Stimulated activated naive CD8-positive, alpha-beta T cell treated with anti-CD3 and anti-CD28 coated beads, Interleukin-15, amount 100 ng/mL, for 72 hours (primary cell): ENCODE measurements at regions not wholly inside any gene's neighbourhood (a gene's known extent, or its start where the extent isn't known, plus 50 kb on each side); places are given as distances from the start of the nearest gene placed in this dataset.

Source experiments
- ATAC-seq: fragments of 150-1000 bp; cut with Tn5 transposase; 2 replicates; pipeline ENCODE4 v1.10.0; 2021; ENCODE audit warnings: mild to moderate bottlenecking, moderate library complexity
- DNase-seq, 2 donors: peaks; one replicate each; pipeline ENCODE4 v3.0.0; 2021 to 2022
- H3K27ac Mint-ChIP-seq, 2 donors: one replicate each; pipeline ENCODE4 v1.8.0; 2022; ENCODE audit warnings: mild to moderate bottlenecking in 2 of 2, mixed read lengths in 2 of 2, moderate library complexity in 2 of 2
- H3K27me3 Mint-ChIP-seq: one replicate; pipeline ENCODE4 v1.8.0; 2022; ENCODE audit warnings: mixed read lengths
- H3K4me1 Mint-ChIP-seq: one replicate; pipeline ENCODE4 v1.8.0; 2022; ENCODE audit warnings: mild to moderate bottlenecking, mixed read lengths
- H3K4me3 Mint-ChIP-seq, 2 donors: one replicate each; pipeline ENCODE4 v1.8.0; 2022; ENCODE audit warnings: mild to moderate bottlenecking in 2 of 2, mixed read lengths in 2 of 2, moderate library complexity in 1 of 2
- H3K9me3 Mint-ChIP-seq, 2 donors: one replicate each; pipeline ENCODE4 v1.8.0; 2022; ENCODE audit warnings: mixed read lengths in 2 of 2

DNA sequence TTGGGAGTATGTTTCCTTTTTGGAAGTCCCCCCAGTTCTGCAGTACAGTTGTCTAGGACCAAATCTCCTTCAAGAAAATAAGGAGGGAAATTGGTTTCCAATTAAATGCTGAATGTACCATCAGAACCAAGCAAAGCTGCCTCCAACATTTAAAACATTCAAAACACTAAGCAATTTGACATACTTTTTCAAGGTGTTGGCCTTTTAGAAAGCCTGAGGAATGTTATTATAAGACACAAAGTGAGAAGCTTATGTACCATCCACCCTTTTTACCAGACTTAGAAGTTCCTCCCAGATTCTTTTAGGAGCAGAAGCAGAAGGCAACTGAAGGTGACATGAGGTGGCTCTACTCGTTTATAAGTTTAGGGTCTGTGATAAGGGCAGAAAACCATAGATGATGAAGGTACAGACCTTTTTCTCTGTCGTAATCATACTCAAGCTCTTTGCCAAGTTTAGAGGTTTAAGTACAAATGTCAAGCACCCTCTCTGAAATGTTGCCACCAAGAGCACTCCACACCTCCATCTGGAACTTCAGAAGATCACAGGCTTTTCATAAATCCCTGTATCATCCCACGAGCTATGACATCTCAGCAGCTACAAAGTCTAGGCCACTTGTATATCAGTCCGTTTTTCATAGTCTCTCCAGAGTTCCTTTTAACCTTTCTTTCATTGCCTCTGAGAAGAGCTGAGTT is 282.5 kb upstream of the THBS1 start:
- no peak for DNase-seq
- Mint-ChIP-seq H3K27ac (no peak overlapping the region), H3K4me1 (no peaks in the 10 kb centered on the region), H3K9me3 (no peaks in the 10 kb centered on the region), H3K27me3 (peaks cover 40% of the 10 kb centered on the region), H3K4me3 (no peak overlapping the region)
- ATAC-seq, result no peak

DNA sequence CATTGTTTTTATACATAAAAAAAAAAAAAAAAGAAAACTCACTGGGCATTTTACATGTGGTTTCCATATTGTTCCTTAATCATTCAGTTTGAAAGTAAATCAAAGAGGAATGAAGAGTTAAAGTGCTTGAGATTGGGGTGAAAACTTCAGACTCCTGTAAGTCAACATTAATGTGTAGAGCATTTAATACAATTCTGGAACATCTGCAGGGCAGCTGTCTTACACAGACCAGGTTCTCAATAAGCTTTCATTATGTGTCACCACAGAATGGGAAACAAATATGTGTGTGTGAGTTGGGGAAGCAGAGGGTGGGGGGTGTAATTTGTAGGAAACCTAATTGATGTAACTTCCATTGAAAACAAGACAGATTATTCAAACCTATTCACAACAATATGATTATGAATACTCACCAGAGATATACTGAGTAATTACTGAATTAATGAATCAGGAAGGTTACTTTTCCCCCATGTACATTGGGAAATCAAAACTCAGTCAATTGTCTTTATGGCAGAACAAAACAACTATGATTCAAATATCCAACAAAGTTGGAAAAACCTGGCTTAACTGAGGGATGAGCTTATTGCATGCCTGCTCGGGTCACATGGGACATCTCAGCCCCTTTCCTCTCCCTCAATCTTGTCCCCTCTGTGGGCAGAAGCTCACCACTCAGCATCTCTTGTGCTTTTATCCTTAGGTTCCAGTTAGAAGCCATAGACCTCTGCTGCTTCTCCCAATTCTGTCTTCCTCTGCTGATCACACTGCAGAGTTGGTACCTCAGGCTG is 281.2 kb upstream of the THBS1 start:
- no peak for DNase-seq
- Mint-ChIP-seq H3K27ac (no peak overlapping the region), H3K9me3 (no peaks in the 10 kb centered on the region), H3K4me1 (no peaks in the 10 kb centered on the region), H3K4me3 (no peak overlapping the region), H3K27me3 (peaks cover 39% of the 10 kb centered on the region)
- no peak for ATAC-seq

DNA sequence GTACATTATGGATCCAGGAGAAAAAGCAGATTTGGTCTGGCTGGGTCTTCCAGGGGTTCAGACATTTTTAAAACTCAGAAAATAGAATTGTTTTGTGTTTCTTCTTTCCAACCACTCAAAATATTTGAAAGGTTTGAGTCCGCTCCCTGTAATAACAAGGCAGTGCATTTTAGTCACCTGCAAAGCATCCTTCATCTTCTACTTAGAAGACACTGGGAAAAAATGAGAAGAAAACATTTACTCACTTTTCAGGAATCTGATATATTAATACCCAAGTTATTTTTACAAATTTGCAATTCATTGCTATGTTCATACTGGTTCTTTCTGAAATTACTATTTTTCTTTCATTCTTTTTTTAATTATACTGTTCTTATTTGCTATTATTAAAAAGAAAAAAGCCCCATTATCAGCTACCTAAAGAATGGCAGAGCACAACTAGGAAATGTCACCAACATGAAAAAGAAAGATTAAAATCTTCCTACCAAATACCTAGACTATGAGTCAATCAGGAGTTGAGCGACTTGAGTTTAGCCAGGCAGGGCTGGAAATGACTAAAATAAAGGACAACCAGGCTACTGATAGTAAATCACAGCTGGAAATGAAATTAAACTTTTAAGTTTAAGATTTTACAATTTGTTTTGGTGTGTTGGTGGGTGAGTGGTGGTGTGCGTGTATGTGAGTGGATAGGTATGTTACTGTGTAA is 280.3 kb upstream of the THBS1 start:
- ATAC-seq, result no peak
- no peak for DNase-seq
- Mint-ChIP-seq H3K4me1 (no peaks in the 10 kb centered on the region), H3K4me3 (no peak overlapping the region), H3K9me3 (no peaks in the 10 kb centered on the region), H3K27ac (no peak overlapping the region), H3K27me3 (peaks cover 45% of the 10 kb centered on the region)

- DNase-seq, result no peak
- H3K27ac Mint-ChIP-seq, result no peak overlapping the region
- no peaks in the 10 kb centered on the region for H3K4me1 Mint-ChIP-seq
- no peaks in the 10 kb centered on the region for H3K9me3 Mint-ChIP-seq
- no peak overlapping the region for H3K4me3 Mint-ChIP-seq
- no peak for ATAC-seq
- peaks cover 45% of the 10 kb centered on the region for H3K27me3 Mint-ChIP-seq
These were observed 279.3 kb upstream of the THBS1 start for GRCh38 chr15:39301589-39301999.

- Mint-ChIP-seq H3K27me3 (peaks cover 45% of the 10 kb centered on the region), H3K27ac (no peak overlapping the region), H3K4me3 (no peak overlapping the region), H3K9me3 (peaks cover 0 to 5% of the 10 kb centered on the region in 2 donors), H3K4me1 (no peaks in the 10 kb centered on the region)
- ATAC-seq, result no peak
- DNase-seq, result no peak
These were observed 277.9 kb upstream of the THBS1 start for GRCh38 chr15:39302936-39303335.

DNA sequence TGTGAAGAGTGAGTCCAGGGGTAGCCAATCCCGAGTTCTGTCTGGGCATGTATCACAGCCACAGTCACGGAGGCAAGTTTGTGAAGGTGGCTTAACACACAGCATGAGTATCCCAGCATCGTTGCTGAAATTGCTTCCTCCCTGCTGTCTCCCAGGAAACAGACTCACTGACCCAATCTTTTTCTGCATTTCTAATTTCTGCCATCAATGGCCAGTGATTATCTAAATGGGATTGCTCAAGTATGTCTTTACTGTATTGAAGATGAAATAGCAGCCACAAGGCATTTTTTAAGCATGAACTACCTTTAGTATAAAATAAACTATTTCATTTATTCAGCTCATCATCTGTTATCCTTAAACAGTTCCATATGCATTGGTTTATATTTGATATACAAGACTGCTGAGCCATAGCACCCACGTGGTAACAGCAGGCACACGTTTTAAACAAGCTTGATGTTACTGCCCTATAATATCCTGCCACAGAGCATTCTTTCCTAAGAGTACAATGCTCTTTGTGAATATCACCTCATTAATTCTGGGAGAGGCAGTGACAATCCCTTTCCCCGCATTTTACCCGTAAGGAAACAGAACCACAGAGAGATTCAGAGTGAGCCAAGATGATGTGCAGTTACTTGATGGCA is 276.6 kb upstream of the THBS1 start:
- Mint-ChIP-seq H3K4me3 (no peak overlapping the region), H3K27me3 (peaks cover 45% of the 10 kb centered on the region), H3K27ac (no peak overlapping the region), H3K9me3 (peaks cover 0 to 5% of the 10 kb centered on the region in 2 donors), H3K4me1 (no peaks in the 10 kb centered on the region)
- ATAC-seq, result no peak
- no peak for DNase-seq

- ATAC-seq, result no peak
- Mint-ChIP-seq H3K4me1 (no peaks in the 10 kb centered on the region), H3K4me3 (no peak overlapping the region), H3K27ac (peak overlapping the region in 1 of 2 donors; percentile 62), H3K27me3 (peaks cover 39% of the 10 kb centered on the region), H3K9me3 (peaks cover 0 to 5% of the 10 kb centered on the region in 2 donors)
- DNase-seq, result no peak
These were observed 275.7 kb upstream of the THBS1 start for GRCh38 chr15:39304931-39305728.

DNA sequence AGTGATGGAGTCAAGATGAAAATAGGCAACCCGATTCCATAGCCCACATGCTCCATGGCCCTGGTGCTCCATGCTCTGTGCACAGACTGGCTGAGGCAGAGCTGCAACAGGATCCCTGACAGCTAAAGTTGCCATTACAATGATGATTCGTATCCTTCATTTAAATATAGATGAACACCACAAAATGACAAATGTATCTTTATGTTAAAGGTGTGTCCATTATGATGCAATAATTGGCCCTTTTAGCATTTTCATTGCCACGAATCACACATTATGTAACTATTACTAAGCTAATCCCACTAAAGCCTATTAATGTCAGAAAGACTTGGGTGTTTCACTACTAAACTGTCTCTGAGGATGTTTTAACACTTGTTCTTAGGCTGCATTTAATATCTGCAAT is 270.2 kb upstream of the THBS1 start:
- H3K27me3 Mint-ChIP-seq, result no peaks in the 10 kb centered on the region
- H3K4me1 Mint-ChIP-seq, result no peaks in the 10 kb centered on the region
- no peak overlapping the region for H3K27ac Mint-ChIP-seq
- ATAC-seq, result no peak
- H3K4me3 Mint-ChIP-seq, result no peak overlapping the region
- peaks cover 0 to 5% of the 10 kb centered on the region in 2 donors for H3K9me3 Mint-ChIP-seq
- no peak for DNase-seq

DNA sequence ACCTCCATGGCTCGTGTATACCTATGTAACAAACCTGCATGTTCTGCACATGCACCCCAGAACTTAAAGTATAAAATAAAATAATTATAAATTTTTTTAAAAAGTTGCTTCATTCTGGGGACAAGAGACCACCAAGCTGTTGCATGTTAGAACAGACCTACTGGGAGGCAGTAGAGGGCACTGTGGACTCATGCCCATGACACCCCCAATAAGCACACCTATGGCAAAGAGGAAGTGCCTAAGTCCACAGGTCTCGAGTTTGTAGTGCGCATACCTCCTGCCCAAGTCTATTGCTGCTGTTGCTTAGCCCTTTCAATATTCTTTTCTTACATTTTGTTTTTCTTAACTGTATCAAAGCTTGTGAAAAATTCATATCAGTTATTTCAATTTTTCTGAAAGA is 267.9 kb upstream of the THBS1 start:
- Mint-ChIP-seq H3K4me1 (no peaks in the 10 kb centered on the region), H3K27me3 (no peaks in the 10 kb centered on the region), H3K4me3 (no peak overlapping the region), H3K9me3 (no peaks in the 10 kb centered on the region), H3K27ac (no peak overlapping the region)
- DNase-seq, result no peak
- ATAC-seq, result no peak

GRCh38 chr15:39313467-39313866 is 267.4 kb upstream of the THBS1 start:
- DNase-seq, result no peak
- no peak for ATAC-seq
- H3K9me3 Mint-ChIP-seq, result no peaks in the 10 kb centered on the region
- H3K27ac Mint-ChIP-seq, result no peak overlapping the region
- no peak overlapping the region for H3K4me3 Mint-ChIP-seq
- no peaks in the 10 kb centered on the region for H3K27me3 Mint-ChIP-seq
- no peaks in the 10 kb centered on the region for H3K4me1 Mint-ChIP-seq

- ATAC-seq (no peak), DNase-seq (no peak)
- no peaks in the 10 kb centered on the region for H3K27me3 Mint-ChIP-seq
- no peak overlapping the region for H3K27ac Mint-ChIP-seq
- H3K9me3 Mint-ChIP-seq, result no peaks in the 10 kb centered on the region
- H3K4me3 Mint-ChIP-seq, result no peak overlapping the region
- no peaks in the 10 kb centered on the region for H3K4me1 Mint-ChIP-seq
These were observed 267.0 kb upstream of the THBS1 start for GRCh38 chr15:39313881-39314280.

GRCh38 chr15:39315206-39315850 is 265.6 kb upstream of the THBS1 start:
- DNase-seq (no peak), ATAC-seq (no peak)
- Mint-ChIP-seq H3K27me3 (no peaks in the 10 kb centered on the region), H3K4me1 (no peaks in the 10 kb centered on the region), H3K27ac (no peak overlapping the region), H3K9me3 (peaks cover 0 to 6% of the 10 kb centered on the region in 2 donors), H3K4me3 (no peak overlapping the region)

- Mint-ChIP-seq H3K27ac (no peak overlapping the region), H3K9me3 (peaks cover 5 to 14% of the 10 kb centered on the region in 2 donors), H3K4me3 (no peak overlapping the region), H3K27me3 (no peaks in the 10 kb centered on the region), H3K4me1 (no peaks in the 10 kb centered on the region)
- ATAC-seq (no peak), DNase-seq (no peak)
These were observed 263.7 kb upstream of the THBS1 start for GRCh38 chr15:39317225-39317624.

DNA sequence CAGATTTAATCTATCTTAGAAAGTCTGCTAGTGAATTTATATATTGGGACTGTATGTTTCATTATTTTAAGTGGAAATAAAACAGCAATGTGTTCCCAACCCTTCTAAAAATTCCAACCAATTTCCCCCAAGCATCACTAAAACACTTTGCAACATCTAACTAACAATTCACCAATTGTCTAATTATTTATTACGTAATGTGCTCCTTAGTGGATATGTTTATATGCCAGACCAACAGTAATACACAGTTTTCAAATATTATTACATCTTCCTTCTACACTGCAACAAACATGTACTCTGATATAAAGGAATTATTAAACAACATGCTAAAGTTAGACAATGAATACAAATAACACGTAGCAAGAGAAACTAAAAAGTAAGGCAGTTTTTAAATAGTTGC is 262.6 kb upstream of the THBS1 start:
- no peak for ATAC-seq
- H3K27ac Mint-ChIP-seq, result no peak overlapping the region
- no peak for DNase-seq
- H3K4me1 Mint-ChIP-seq, result no peaks in the 10 kb centered on the region
- no peaks in the 10 kb centered on the region for H3K27me3 Mint-ChIP-seq
- H3K9me3 Mint-ChIP-seq, result peaks cover 5 to 14% of the 10 kb centered on the region in 2 donors
- H3K4me3 Mint-ChIP-seq, result no peak overlapping the region

- Mint-ChIP-seq H3K27me3 (peaks cover 10% of the 10 kb centered on the region), H3K27ac (no peak overlapping the region), H3K9me3 (peaks cover 5 to 14% of the 10 kb centered on the region in 2 donors), H3K4me1 (no peaks in the 10 kb centered on the region), H3K4me3 (no peak overlapping the region)
- DNase-seq, result no peak
- no peak for ATAC-seq
These were observed 260.5 kb upstream of the THBS1 start for GRCh38 chr15:39320355-39320754.
